Gastroesophageal sphincter (tissue), 4 donors: ENCODE measurements at regions not wholly inside any gene's neighbourhood (a gene's known extent, or its start where the extent isn't known, plus 50 kb on each side); places are given as distances from the start of the nearest gene placed in this dataset.

Experiments
- ATAC-seq: fragments of 150-250 bp; one replicate; pipeline ENCODE4 v1.9.1; 2016; ENCODE audit warnings: mild to moderate bottlenecking, moderate library complexity
- H3K27ac ChIP-seq, 4 donors: fragments of 200-600 bp; sonication (generic) in 3 of 4; 1 replicate in 3 of 4; 2 replicates in 1 of 4; pipeline ENCODE4 v1.5.1; 2016 to 2019
- H3K27me3 ChIP-seq: fragments of 200-600 bp; sonication (generic); one replicate; pipeline ENCODE4 v1.5.1; 2019
- H3K36me3 ChIP-seq, 2 donors: fragments of 200-600 bp; sonication (generic); one replicate each; pipeline ENCODE4 v1.5.1; 2019; ENCODE audit warnings: control low read depth in 1 of 2
- H3K4me1 ChIP-seq, 3 donors: fragments of 200-600 bp; sonication (generic); 1 replicate in 2 of 3; 2 replicates in 1 of 3; pipeline ENCODE4 v1.5.1; 2016 to 2019; ENCODE audit warnings: control low read depth in 2 of 3
- H3K4me3 ChIP-seq, 2 donors: fragments of 200-600 bp; sonication (generic); one replicate each; pipeline ENCODE4 v1.5.1; 2019; ENCODE audit warnings: mild to moderate bottlenecking in 1 of 2, moderate library complexity in 1 of 2
- H3K9me3 ChIP-seq, 3 donors: fragments of 200-600 bp; sonication (generic); one replicate each; pipeline ENCODE4 v1.5.1; 2017 to 2019; ENCODE audit warnings: control low read depth in 2 of 3
- CTCF ChIP-seq, 4 experiments: fragments of 200-600 bp in 2 of 4; fragments of 450-650 bp in 2 of 4; sonication (generic) in 1 of 4; IDR thresholded peaks; one replicate each; pipeline ENCODE4 v1.5.1; 2017 to 2019; ENCODE audit warnings: antibody characterized with exemption in 4 of 4, mild to moderate bottlenecking in 2 of 4, moderate library complexity in 2 of 4
- EP300 ChIP-seq: sonication (generic); formaldehyde crosslinking; IDR thresholded peaks from one replicate; pipeline ENCODE4 v1.6.1; 2017; ENCODE audit warnings: antibody characterized with exemption, mild to moderate bottlenecking
- POLR2A ChIP-seq, 2 donors: fragments of 450-650 bp; IDR thresholded peaks; one replicate each; pipeline ENCODE4 v1.6.1; 2017; ENCODE audit warnings: antibody characterized with exemption in 2 of 2, mild to moderate bottlenecking in 2 of 2, moderate library complexity in 1 of 2
- POLR2AphosphoS5 ChIP-seq: sonication (generic); formaldehyde crosslinking; IDR thresholded peaks from one replicate; pipeline ENCODE4 v1.6.1; 2017; ENCODE audit warnings: antibody characterized with exemption
- WGBS, 2 donors: methylation state at CpG; one replicate each; pipeline ENCODE4 v1.1.5; 2018; ENCODE audit warnings: low coverage in 1 of 2; 5-methylcytosine and 5-hydroxymethylcytosine counted together

GRCh38 chr2:123419976-123420375, 605.1 kb upstream of the CNTNAP5 start:
- no peak overlapping the region for H3K27ac ChIP-seq
- H3K9me3 ChIP-seq = no peaks in the 10 kb centered on the region
- TF ChIP-seq CTCF (IDR thresholded peaks at IDR 0.05) (no peak), EP300 (no peak), POLR2A (IDR thresholded peaks at IDR 0.05) (no peak), POLR2AphosphoS5 (no peak)
- H3K27me3 ChIP-seq = no peaks in the 10 kb centered on the region
- no peaks in the 10 kb centered on the region for H3K36me3 ChIP-seq
- ATAC-seq = no peak
- H3K4me1 ChIP-seq = no peaks in the 10 kb centered on the region
- no peak overlapping the region for H3K4me3 ChIP-seq

- Histone ChIP-seq H3K36me3 (no peaks in the 10 kb centered on the region), H3K9me3 (no peaks in the 10 kb centered on the region), H3K27ac (no peak overlapping the region), H3K27me3 (no peaks in the 10 kb centered on the region), H3K4me3 (no peak overlapping the region), H3K4me1 (peaks cover 0 to 9% (median 0%) of the 10 kb centered on the region in 3 donors)
- WGBS, 2 donors = 60 to 93% methylated on average over 1 to 3 of the region's 6 CpGs
- TF ChIP-seq POLR2AphosphoS5 = no peak
- no peak for TF ChIP-seq CTCF (IDR thresholded peaks at IDR 0.05)
- TF ChIP-seq POLR2A (IDR thresholded peaks at IDR 0.05) = no peak
- TF ChIP-seq EP300 = no peak
- ATAC-seq = no peak
These were observed 590.3 kb upstream of the CNTNAP5 start for GRCh38 chr2:123434546-123435395.

- no peak overlapping the region for H3K4me3 ChIP-seq
- ATAC-seq = no peak
- TF ChIP-seq POLR2A (IDR thresholded peaks at IDR 0.05) (no peak), EP300 (no peak), CTCF (IDR thresholded peaks at IDR 0.05) (no peak), POLR2AphosphoS5 (no peak)
- peaks cover 0 to 9% (median 0%) of the 10 kb centered on the region in 3 donors for H3K4me1 ChIP-seq
- 0 to 5% methylated on average over 1 of the region's 1 CpG for WGBS, 2 donors
- no peaks in the 10 kb centered on the region for H3K9me3 ChIP-seq
- H3K27me3 ChIP-seq = no peaks in the 10 kb centered on the region
- no peaks in the 10 kb centered on the region for H3K36me3 ChIP-seq
- no peak overlapping the region for H3K27ac ChIP-seq
These were observed 586.8 kb upstream of the CNTNAP5 start for GRCh38 chr2:123438251-123438650.

- no peak for TF ChIP-seq POLR2AphosphoS5
- TF ChIP-seq CTCF (IDR thresholded peaks at IDR 0.05) = no peak
- no peak for TF ChIP-seq POLR2A (IDR thresholded peaks at IDR 0.05)
- TF ChIP-seq EP300 = no peak
- Histone ChIP-seq H3K9me3 (no peaks in the 10 kb centered on the region), H3K4me3 (no peak overlapping the region), H3K27me3 (no peaks in the 10 kb centered on the region), H3K27ac (no peak overlapping the region), H3K4me1 (peaks cover 0 to 9% (median 0%) of the 10 kb centered on the region in 3 donors), H3K36me3 (no peaks in the 10 kb centered on the region)
- ATAC-seq = no peak
- WGBS, 2 donors = 48 to 58% methylated on average over 2 of the region's 2 CpGs
These were observed 586.4 kb upstream of the CNTNAP5 start for GRCh38 chr2:123438675-123439074.

- Histone ChIP-seq H3K27ac (no peak overlapping the region), H3K4me3 (no peak overlapping the region), H3K9me3 (no peaks in the 10 kb centered on the region), H3K27me3 (no peaks in the 10 kb centered on the region), H3K36me3 (no peaks in the 10 kb centered on the region), H3K4me1 (no peaks in the 10 kb centered on the region)
- no peak for TF ChIP-seq POLR2A (IDR thresholded peaks at IDR 0.05)
- TF ChIP-seq EP300 = no peak
- no peak for TF ChIP-seq CTCF (IDR thresholded peaks at IDR 0.05)
- no peak for TF ChIP-seq POLR2AphosphoS5
- 58 to 71% methylated on average over 6 of the region's 6 CpGs for WGBS, 2 donors
- ATAC-seq = no peak
These were observed 576.3 kb upstream of the CNTNAP5 start for GRCh38 chr2:123448801-123449200.
